Fibroblast of upper back skin (primary cell): ENCODE measurements at regions not wholly inside any gene's neighbourhood (a gene's known extent, or its start where the extent isn't known, plus 50 kb on each side); places are given as distances from the start of the nearest gene placed in this dataset.
A peak's percentile ranks its signal among the peaks of the same experiment; 100 is the strongest.

Experiments used
- DNase-seq: peaks from one replicate; pipeline ENCODE4 v3.0.0-alpha.2; 2013

- DNase-seq = no peak
Observed at GRCh38 chr4:8526363-8526855, 53.8 kb upstream of the GPR78 start.

GRCh38 chr4:8528713-8529112, 51.5 kb upstream of the GPR78 start:
- DNase-seq = peak; percentile 73
